Trophoblast cell (in vitro differentiated cells and primary cell): ENCODE measurements at regions not wholly inside any gene's neighbourhood (a gene's known extent, or its start where the extent isn't known, plus 50 kb on each side); places are given as distances from the start of the nearest gene placed in this dataset.

ENCODE experiments used
- DNase-seq, 2 donors: peaks; one replicate each; pipeline ENCODE4 v3.0.0-alpha.2; 2016
- H2AFZ ChIP-seq: 2 replicates; pipeline ENCODE4 v1.6.1; 2013; ENCODE audit warnings: low read length, moderate library complexity, mild to moderate bottlenecking; ENCODE audit not compliant: insufficient read depth, poor library complexity
- H2AK5ac ChIP-seq: 2 replicates; pipeline ENCODE4 v1.6.1; 2013; ENCODE audit warnings: mild to moderate bottlenecking, low read length
- H2BK120ac ChIP-seq: 2 replicates; pipeline ENCODE4 v1.6.1; 2013; ENCODE audit warnings: low read length, mild to moderate bottlenecking, moderate library complexity; ENCODE audit not compliant: insufficient read depth, poor library complexity
- H2BK12ac ChIP-seq: 2 replicates; pipeline ENCODE4 v1.6.1; 2013; ENCODE audit warnings: mild to moderate bottlenecking, low read length, moderate library complexity
- H2BK5ac ChIP-seq: 2 replicates; pipeline ENCODE4 v1.6.1; 2013; ENCODE audit warnings: low read length, low read depth, moderate library complexity, mild to moderate bottlenecking; ENCODE audit not compliant: poor library complexity
- H3K14ac ChIP-seq: 2 replicates; pipeline ENCODE4 v1.6.1; 2013; ENCODE audit warnings: mild to moderate bottlenecking, low read length
- H3K18ac ChIP-seq: 2 replicates; pipeline ENCODE4 v1.6.1; 2013; ENCODE audit warnings: mild to moderate bottlenecking, low read length
- H3K23ac ChIP-seq: 2 replicates; pipeline ENCODE4 v1.6.1; 2013; ENCODE audit warnings: low read length
- H3K27ac ChIP-seq: 2 replicates; pipeline ENCODE4 v1.5.1; 2013; ENCODE audit warnings: low read depth, mild to moderate bottlenecking, inconsistent platforms, low read length, moderate library complexity
- H3K27me3 ChIP-seq: 2 replicates; pipeline ENCODE4 v1.6.1; 2013; ENCODE audit warnings: inconsistent platforms, mild to moderate bottlenecking, low read length, moderate library complexity; ENCODE audit not compliant: insufficient read depth
- H3K36me3 ChIP-seq, 2 experiments: 1 replicate in 1 of 2; 2 replicates in 1 of 2; pipeline ENCODE4 v1.6.1; 2013; ENCODE audit warnings: low read length in 2 of 2, mild to moderate bottlenecking in 2 of 2, moderate library complexity in 1 of 2; ENCODE audit not compliant: insufficient read depth in 2 of 2, control insufficient read depth in 1 of 2
- H3K4ac ChIP-seq: 2 replicates; pipeline ENCODE4 v1.6.1; 2013; ENCODE audit warnings: low read depth, mild to moderate bottlenecking, low read length, moderate library complexity
- H3K4me1 ChIP-seq, 2 experiments: 1 replicate in 1 of 2; 2 replicates in 1 of 2; pipeline ENCODE4 v1.6.1; 2013; ENCODE audit warnings: low read length in 2 of 2, mild to moderate bottlenecking in 2 of 2, moderate library complexity in 1 of 2; ENCODE audit not compliant: insufficient read depth in 2 of 2, control insufficient read depth in 1 of 2
- H3K4me2 ChIP-seq: 2 replicates; pipeline ENCODE4 v1.6.1; 2013; ENCODE audit warnings: inconsistent platforms, mild to moderate bottlenecking, low read length, moderate library complexity
- H3K4me3 ChIP-seq: 2 replicates; pipeline ENCODE4 v1.5.1; 2013; ENCODE audit warnings: mild to moderate bottlenecking, low read depth, low read length, inconsistent platforms
- H3K79me1 ChIP-seq: one replicate; pipeline ENCODE4 v1.6.1; 2013; ENCODE audit warnings: low read length
- H3K79me2 ChIP-seq: 2 replicates; pipeline ENCODE4 v1.6.1; 2013; ENCODE audit warnings: low read length, mild to moderate bottlenecking; ENCODE audit not compliant: control insufficient read depth, insufficient read depth, poor library complexity
- H3K9ac ChIP-seq: 2 replicates; pipeline ENCODE4 v1.6.1; 2013; ENCODE audit warnings: mild to moderate bottlenecking, low read length
- H3K9me3 ChIP-seq: 2 replicates; pipeline ENCODE4 v1.6.1; 2013; ENCODE audit warnings: low read depth, mild to moderate bottlenecking, control low read depth, inconsistent platforms, low read length; ENCODE audit not compliant: insufficient read depth
- H4K12ac ChIP-seq: 2 replicates; pipeline ENCODE4 v1.6.1; 2013; ENCODE audit warnings: low read depth, mild to moderate bottlenecking, low read length, moderate library complexity
- H4K8ac ChIP-seq: 2 replicates; pipeline ENCODE4 v1.6.1; 2013; ENCODE audit warnings: low read depth, mild to moderate bottlenecking, low read length, moderate library complexity
- H4K91ac ChIP-seq: one replicate; pipeline ENCODE4 v1.6.1; 2013; ENCODE audit warnings: low read depth, mild to moderate bottlenecking, low read length, moderate library complexity
- WGBS: extraction: QIAGEN DNeasy Blood & Tissue Kit; methylation state at CpG from one replicate; pipeline ENCODE4 v1.1.7; 2013; ENCODE audit warnings: missing lambda C conversion rate; ENCODE audit not compliant: insufficient read length, insufficient coverage; ENCODE audit errors: extremely low coverage; 5-methylcytosine and 5-hydroxymethylcytosine counted together

DNA sequence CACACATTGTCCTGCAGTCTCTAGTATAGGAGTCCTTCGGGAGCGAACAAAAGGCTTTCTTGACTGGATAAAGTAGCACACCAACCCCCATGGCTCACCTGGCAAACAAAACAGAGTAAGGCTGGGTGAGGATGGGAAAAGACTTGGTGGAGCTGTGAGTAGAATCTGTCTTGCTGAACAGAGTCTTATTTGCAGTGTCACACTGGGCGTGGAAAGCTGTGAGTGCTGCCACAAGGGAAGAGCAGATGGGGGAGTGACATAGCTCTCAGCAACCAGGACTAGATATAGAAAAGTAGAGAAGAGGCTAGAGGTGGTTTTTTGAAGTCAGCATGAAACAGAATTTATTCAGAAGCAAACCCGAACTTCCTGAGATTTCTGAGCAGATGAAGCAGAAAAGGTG lies 137.2 kb upstream of the ESX1 start:
- WGBS: no CpG with 5 or more reads among the region's 4 CpGs
- no peaks in the 10 kb centered on the region for H3K4me1 ChIP-seq
- no peaks in the 10 kb centered on the region for H3K36me3 ChIP-seq

DNA sequence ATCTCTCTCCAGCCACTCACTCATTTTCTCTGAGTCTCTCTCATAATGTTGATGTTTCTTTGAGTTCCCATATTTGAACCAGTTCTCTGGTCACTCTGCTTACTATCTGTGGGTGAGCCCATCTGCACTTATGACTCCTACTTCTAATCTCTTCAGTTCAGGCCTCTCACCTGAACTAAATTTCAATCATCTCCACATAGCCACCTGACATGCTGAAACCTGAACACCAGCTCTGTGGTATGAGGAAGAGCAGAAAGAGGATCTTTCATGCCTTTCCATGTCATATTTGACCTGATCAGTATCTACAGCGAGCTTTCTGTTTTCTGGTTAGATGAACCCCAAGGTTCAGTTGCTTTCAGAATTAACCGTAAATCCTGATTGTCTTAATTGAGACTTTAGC lies 122.2 kb upstream of the ESX1 start:
- no peak overlapping the region for H3K14ac ChIP-seq
- H3K79me2 ChIP-seq: no peaks in the 10 kb centered on the region
- WGBS: no CpG with 5 or more reads among the region's 2 CpGs

More for the DNA sequence above, 137.2 kb upstream of the ESX1 start:
- Histone ChIP-seq H3K9me3 (no peaks in the 10 kb centered on the region), H3K4me3 (no peak overlapping the region), H3K4ac (no peak overlapping the region), H3K9ac (no peak overlapping the region), H3K79me1 (no peaks in the 10 kb centered on the region), H4K91ac (no peak overlapping the region), H2AFZ (no peak overlapping the region), H4K8ac (no peak overlapping the region), H3K14ac (no peak overlapping the region), H3K23ac (no peak overlapping the region), H4K12ac (no peak overlapping the region), H2BK5ac (no peak overlapping the region), H3K79me2 (no peaks in the 10 kb centered on the region), H2AK5ac (no peak overlapping the region), H3K4me2 (no peak overlapping the region), H3K27me3 (no peaks in the 10 kb centered on the region), H3K18ac (no peak overlapping the region), H2BK12ac (no peak overlapping the region), H3K27ac (no peak overlapping the region), H2BK120ac (no peak overlapping the region)
- no peak for DNase-seq

GRCh38 chrX:104372547-104372946 lies 117.8 kb upstream of the ESX1 start:
- no CpG with 5 or more reads among the region's 1 CpG for WGBS
- H3K14ac ChIP-seq: no peak overlapping the region
- H4K12ac ChIP-seq: no peak overlapping the region
- no peak overlapping the region for H2BK5ac ChIP-seq
- no peak overlapping the region for H2AFZ ChIP-seq
- no peak overlapping the region for H3K9ac ChIP-seq
- no peak overlapping the region for H3K27ac ChIP-seq
- DNase-seq: no peak
- no peak overlapping the region for H2AK5ac ChIP-seq
- no peak overlapping the region for H3K18ac ChIP-seq
- H2BK120ac ChIP-seq: no peak overlapping the region
- H4K8ac ChIP-seq: no peak overlapping the region
- H3K79me1 ChIP-seq: no peaks in the 10 kb centered on the region
- no peak overlapping the region for H3K4ac ChIP-seq
- H3K23ac ChIP-seq: no peak overlapping the region
- no peaks in the 10 kb centered on the region for H3K4me1 ChIP-seq
- H3K4me2 ChIP-seq: no peak overlapping the region
- H3K9me3 ChIP-seq: no peaks in the 10 kb centered on the region
- H3K4me3 ChIP-seq: no peak overlapping the region
- no peaks in the 10 kb centered on the region for H3K36me3 ChIP-seq
- no peak overlapping the region for H4K91ac ChIP-seq
- no peaks in the 10 kb centered on the region for H3K79me2 ChIP-seq
- no peaks in the 10 kb centered on the region for H3K27me3 ChIP-seq
- no peak overlapping the region for H2BK12ac ChIP-seq

More for the DNA sequence above, 122.2 kb upstream of the ESX1 start:
- no peak overlapping the region for H3K4me2 ChIP-seq
- no peaks in the 10 kb centered on the region for H3K27me3 ChIP-seq
- no peaks in the 10 kb centered on the region for H3K79me1 ChIP-seq
- no peak overlapping the region for H3K27ac ChIP-seq
- H3K4ac ChIP-seq: no peak overlapping the region
- H3K36me3 ChIP-seq: no peaks in the 10 kb centered on the region
- no peak overlapping the region for H4K8ac ChIP-seq
- H2AK5ac ChIP-seq: no peak overlapping the region
- no peak overlapping the region for H2AFZ ChIP-seq
- H2BK120ac ChIP-seq: no peak overlapping the region
- H3K4me3 ChIP-seq: no peak overlapping the region
- no peak overlapping the region for H3K18ac ChIP-seq
- H2BK12ac ChIP-seq: no peak overlapping the region
- no peak overlapping the region for H2BK5ac ChIP-seq
- H3K4me1 ChIP-seq: no peaks in the 10 kb centered on the region
- H4K12ac ChIP-seq: no peak overlapping the region
- no peak for DNase-seq
- H3K9ac ChIP-seq: no peak overlapping the region
- no peak overlapping the region for H4K91ac ChIP-seq
- H3K23ac ChIP-seq: no peak overlapping the region
- H3K9me3 ChIP-seq: no peaks in the 10 kb centered on the region

- Histone ChIP-seq H3K4me1 (no peaks in the 10 kb centered on the region), H3K14ac (no peak overlapping the region), H3K4me2 (no peak overlapping the region), H3K9ac (no peak overlapping the region), H3K79me2 (no peaks in the 10 kb centered on the region), H3K23ac (no peak overlapping the region), H2AK5ac (no peak overlapping the region), H3K36me3 (no peaks in the 10 kb centered on the region), H2AFZ (no peak overlapping the region), H3K18ac (no peak overlapping the region), H3K4me3 (no peak overlapping the region), H4K8ac (no peak overlapping the region), H3K79me1 (no peaks in the 10 kb centered on the region), H2BK12ac (no peak overlapping the region), H2BK120ac (no peak overlapping the region), H2BK5ac (no peak overlapping the region), H3K27ac (no peak overlapping the region), H4K91ac (no peak overlapping the region), H3K4ac (no peak overlapping the region), H3K9me3 (no peaks in the 10 kb centered on the region), H4K12ac (no peak overlapping the region), H3K27me3 (no peaks in the 10 kb centered on the region)
- peak; percentile 43 to 66 for DNase-seq
- WGBS: no CpG with 5 or more reads among the region's 2 CpGs
Measured at GRCh38 chrX:104370089-104370488, 115.4 kb upstream of the ESX1 start.
